GM12878 (cell line): ENCODE measurements at regions not wholly inside any gene's neighbourhood (a gene's known extent, or its start where the extent isn't known, plus 50 kb on each side); places are given as distances from the start of the nearest gene placed in this dataset.

Experiments used
- ATAC-seq: fragments of 200-7000 bp; cut with Tn5 transposase; 3 replicates; pipeline ENCODE4 v1.9.1; 2020; ENCODE audit warnings: mild to moderate bottlenecking, moderate library complexity
- BruUV-seq: library from RNA; stranded (reverse); fragments of 400-500 nt; replicated peaks from 2 replicates; lab custom pipeline; 2021; lab: Mats Ljungman, UMichigan
- CTCF ChIA-PET: fragments of 300-600 bp; sonication (Branson Sonifier 250); formaldehyde crosslinking; extraction: SDS; loops from one replicate; lab custom pipeline; 2021; ENCODE audit warnings: inconsistent platforms; lab: Yijun Ruan, JAX
- POLR2A ChIA-PET: fragments of 350-600 bp; formaldehyde crosslinking; extraction: SDS; loops from one replicate; lab custom pipeline; 2021; ENCODE audit warnings: inconsistent platforms; lab: Charles Lee
- RAD21 ChIA-PET: fragments of 300-600 bp; sonication (Branson Sonifier 250); formaldehyde crosslinking; loops from one replicate; lab custom pipeline; 2023; ENCODE audit warnings: antibody characterized with exemption; ENCODE audit not compliant: unreplicated experiment; lab: Charles Lee
- SMC1A ChIA-PET: fragments of 300-600 bp; sonication (Branson Sonifier 250); formaldehyde crosslinking; loops from one replicate; lab custom pipeline; 2023; ENCODE audit not compliant: unreplicated experiment, uncharacterized antibody; lab: Charles Lee
- DNase-seq: peaks from one replicate; pipeline ENCODE4 v3.0.0-alpha.2; 2011; ENCODE audit warnings: low read depth, low spot score
- FAIRE-seq: peaks from 3 replicates; lab custom pipeline; 2011; peaks lifted over from hg19 to GRCh38; lab: Jason Lieb, UNC
- H2AFZ ChIP-seq: 2 replicates; pipeline ENCODE4 v1.6.0; 2011; ENCODE audit warnings: low read depth, low read length, control low read depth; ENCODE audit not compliant: control insufficient read depth
- H3K27ac ChIP-seq: 2 replicates; pipeline ENCODE4 v1.5.1; 2011; ENCODE audit warnings: control low read depth; ENCODE audit not compliant: control insufficient read depth, insufficient read depth
- H3K27me3 ChIP-seq, 2 experiments: replicated peaks in 1 of 2; 2 replicates each; pipeline versions ENCODE4 v1.6.0 to v1.6.1; 2011; ENCODE audit warnings: low read length in 1 of 2; ENCODE audit not compliant: control insufficient read depth in 2 of 2, insufficient read depth in 2 of 2
- H3K36me3 ChIP-seq, 2 experiments: 2 replicates each; pipeline ENCODE4 v1.5.1; 2011; ENCODE audit warnings: low read length in 1 of 2; ENCODE audit not compliant: control insufficient read depth in 2 of 2, insufficient read depth in 2 of 2
- H3K4me1 ChIP-seq: 2 replicates; pipeline ENCODE4 v1.6.1; 2011; ENCODE audit warnings: mild to moderate bottlenecking, low read length, moderate library complexity, mixed read lengths; ENCODE audit not compliant: control insufficient read depth, insufficient read depth
- H3K4me2 ChIP-seq: 2 replicates; pipeline ENCODE4 v1.6.0; 2011; ENCODE audit warnings: control low read depth; ENCODE audit not compliant: control insufficient read depth, insufficient read depth
- H3K4me3 ChIP-seq: fragments of 200-600 bp; sonication (generic); 2 replicates; pipeline ENCODE4 v1.5.1; 2016
- H3K79me2 ChIP-seq: 2 replicates; pipeline ENCODE4 v1.6.0; 2011; ENCODE audit warnings: low read length; ENCODE audit not compliant: control insufficient read depth, insufficient read depth
- H3K9ac ChIP-seq: 2 replicates; pipeline ENCODE4 v1.8.0; 2011; ENCODE audit warnings: low read length, control low read depth, mixed read lengths; ENCODE audit not compliant: control insufficient read depth, insufficient read depth
- H3K9me3 ChIP-seq: replicated peaks from 3 replicates; pipeline ENCODE4 v1.5.1; 2011; ENCODE audit warnings: mild to moderate bottlenecking, low read length; ENCODE audit not compliant: control insufficient read depth, insufficient read depth
- H4K20me1 ChIP-seq: 2 replicates; pipeline ENCODE4 v1.6.0; 2011; ENCODE audit not compliant: control insufficient read depth, insufficient read depth
- WGBS: methylation state at CpG from one replicate; pipeline ENCODE4 v1.1.6; 2016; ENCODE audit warnings: low lambda C conversion rate; ENCODE audit not compliant: insufficient replicate concordance, insufficient coverage; ENCODE audit errors: missing lambda C conversion rate; 5-methylcytosine and 5-hydroxymethylcytosine counted together
- in situ Hi-C: fragments of 300-500 bp; cut with MboI; formaldehyde crosslinking; loops from 9 replicates; pipeline ENCODE4 v1.14.3; 2018; ENCODE audit warnings: mixed read lengths
- intact Hi-C: fragments of 100-400 bp; cut with micrococcal nuclease; formaldehyde crosslinking; loops from one replicate; pipeline ENCODE4 v1.14.2; 2022; ENCODE audit not compliant: unreplicated experiment
- TF ChIP-seq, protein P1 (sequence below): fragments of 450-650 bp; IDR thresholded peaks from 2 replicates; pipeline ENCODE4 v1.6.1; 2017; ENCODE audit warnings: mild to moderate bottlenecking, moderate library complexity
- TF ChIP-seq, protein P2 (sequence below): fragments of 450-650 bp; formaldehyde crosslinking; IDR thresholded peaks from 2 replicates; pipeline ENCODE4 v1.4.0; 2022; ENCODE audit warnings: mild to moderate bottlenecking, moderate library complexity
- TF ChIP-seq, protein P3 (sequence below): IDR thresholded peaks from 2 replicates; pipeline ENCODE4 v1.6.1; 2011; ENCODE audit warnings: low read depth, low read length, improper control_type of control experiment, borderline replicate concordance

DNA sequence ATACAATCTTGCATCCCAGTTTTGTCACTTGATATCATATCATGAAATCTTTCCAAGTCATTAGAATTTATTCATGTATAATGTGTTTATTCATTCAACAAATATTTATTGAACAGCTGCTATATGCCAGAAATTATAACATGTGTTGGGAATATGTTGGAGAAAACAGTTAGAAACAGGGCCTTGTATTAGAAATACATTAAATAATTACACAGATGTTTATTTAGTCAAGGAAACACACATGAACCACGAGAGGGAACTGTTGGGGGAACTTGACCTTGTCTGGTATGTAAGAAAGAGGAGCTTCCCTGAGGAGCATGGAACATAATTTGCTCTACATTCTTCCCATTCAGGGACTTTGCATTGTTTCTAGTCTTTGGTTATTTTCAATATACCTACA is 191.7 kb upstream of the FRMD6 start:
- in situ Hi-C loops: no loop called here
- CTCF ChIA-PET: no interaction called here

More for the DNA sequence above, 191.7 kb upstream of the FRMD6 start:
- Histone ChIP-seq H3K27me3 (no peaks in the 10 kb centered on the region), H3K4me3 (no peak overlapping the region), H3K9me3 (no peaks in the 10 kb centered on the region), H3K9ac (no peak overlapping the region), H3K4me1 (no peaks in the 10 kb centered on the region), H3K27ac (no peak overlapping the region), H3K4me2 (no peak overlapping the region), H4K20me1 (no peaks in the 10 kb centered on the region), H3K36me3 (no peaks in the 10 kb centered on the region), H2AFZ (no peak overlapping the region), H3K79me2 (no peaks in the 10 kb centered on the region)
- intact Hi-C loops: no loop called here
- DNase-seq (no peak), FAIRE-seq (no peak), ATAC-seq (no peak)
- WGBS: 0% methylated on average over 1 of the region's 1 CpG
- ChIA-PET POLR2A (no interaction called here), RAD21 (no interaction called here), SMC1A (no interaction called here)
- TF ChIP-seq, protein P1, sequence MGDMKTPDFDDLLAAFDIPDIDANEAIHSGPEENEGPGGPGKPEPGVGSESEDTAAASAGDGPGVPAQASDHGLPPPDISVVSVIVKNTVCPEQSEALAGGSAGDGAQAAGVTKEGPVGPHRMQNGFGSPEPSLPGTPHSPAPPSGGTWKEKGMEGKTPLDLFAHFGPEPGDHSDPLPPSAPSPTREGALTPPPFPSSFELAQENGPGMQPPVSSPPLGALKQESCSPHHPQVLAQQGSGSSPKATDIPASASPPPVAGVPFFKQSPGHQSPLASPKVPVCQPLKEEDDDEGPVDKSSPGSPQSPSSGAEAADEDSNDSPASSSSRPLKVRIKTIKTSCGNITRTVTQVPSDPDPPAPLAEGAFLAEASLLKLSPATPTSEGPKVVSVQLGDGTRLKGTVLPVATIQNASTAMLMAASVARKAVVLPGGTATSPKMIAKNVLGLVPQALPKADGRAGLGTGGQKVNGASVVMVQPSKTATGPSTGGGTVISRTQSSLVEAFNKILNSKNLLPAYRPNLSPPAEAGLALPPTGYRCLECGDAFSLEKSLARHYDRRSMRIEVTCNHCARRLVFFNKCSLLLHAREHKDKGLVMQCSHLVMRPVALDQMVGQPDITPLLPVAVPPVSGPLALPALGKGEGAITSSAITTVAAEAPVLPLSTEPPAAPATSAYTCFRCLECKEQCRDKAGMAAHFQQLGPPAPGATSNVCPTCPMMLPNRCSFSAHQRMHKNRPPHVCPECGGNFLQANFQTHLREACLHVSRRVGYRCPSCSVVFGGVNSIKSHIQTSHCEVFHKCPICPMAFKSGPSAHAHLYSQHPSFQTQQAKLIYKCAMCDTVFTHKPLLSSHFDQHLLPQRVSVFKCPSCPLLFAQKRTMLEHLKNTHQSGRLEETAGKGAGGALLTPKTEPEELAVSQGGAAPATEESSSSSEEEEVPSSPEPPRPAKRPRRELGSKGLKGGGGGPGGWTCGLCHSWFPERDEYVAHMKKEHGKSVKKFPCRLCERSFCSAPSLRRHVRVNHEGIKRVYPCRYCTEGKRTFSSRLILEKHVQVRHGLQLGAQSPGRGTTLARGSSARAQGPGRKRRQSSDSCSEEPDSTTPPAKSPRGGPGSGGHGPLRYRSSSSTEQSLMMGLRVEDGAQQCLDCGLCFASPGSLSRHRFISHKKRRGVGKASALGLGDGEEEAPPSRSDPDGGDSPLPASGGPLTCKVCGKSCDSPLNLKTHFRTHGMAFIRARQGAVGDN: no peak
- TF ChIP-seq, protein P2, sequence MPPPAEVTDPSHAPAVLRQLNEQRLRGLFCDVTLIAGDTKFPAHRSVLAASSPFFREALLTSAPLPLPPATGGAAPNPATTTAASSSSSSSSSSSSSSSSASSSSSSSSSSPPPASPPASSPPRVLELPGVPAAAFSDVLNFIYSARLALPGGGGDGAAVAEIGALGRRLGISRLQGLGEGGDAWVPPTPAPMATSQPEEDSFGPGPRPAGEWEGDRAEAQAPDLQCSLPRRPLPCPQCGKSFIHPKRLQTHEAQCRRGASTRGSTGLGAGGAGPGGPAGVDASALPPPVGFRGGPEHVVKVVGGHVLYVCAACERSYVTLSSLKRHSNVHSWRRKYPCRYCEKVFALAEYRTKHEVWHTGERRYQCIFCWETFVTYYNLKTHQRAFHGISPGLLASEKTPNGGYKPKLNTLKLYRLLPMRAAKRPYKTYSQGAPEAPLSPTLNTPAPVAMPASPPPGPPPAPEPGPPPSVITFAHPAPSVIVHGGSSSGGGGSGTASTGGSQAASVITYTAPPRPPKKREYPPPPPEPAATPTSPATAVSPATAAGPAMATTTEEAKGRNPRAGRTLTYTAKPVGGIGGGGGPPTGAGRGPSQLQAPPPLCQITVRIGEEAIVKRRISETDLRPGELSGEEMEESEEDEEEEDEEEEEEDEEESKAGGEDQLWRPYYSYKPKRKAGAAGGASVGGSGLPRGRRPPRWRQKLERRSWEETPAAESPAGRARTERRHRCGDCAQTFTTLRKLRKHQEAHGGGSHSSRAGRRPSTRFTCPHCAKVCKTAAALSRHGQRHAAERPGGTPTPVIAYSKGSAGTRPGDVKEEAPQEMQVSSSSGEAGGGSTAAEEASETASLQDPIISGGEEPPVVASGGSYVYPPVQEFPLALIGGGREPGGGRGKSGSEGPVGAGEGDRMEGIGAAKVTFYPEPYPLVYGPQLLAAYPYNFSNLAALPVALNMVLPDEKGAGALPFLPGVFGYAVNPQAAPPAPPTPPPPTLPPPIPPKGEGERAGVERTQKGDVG: no peak
- TF ChIP-seq, protein P3, sequence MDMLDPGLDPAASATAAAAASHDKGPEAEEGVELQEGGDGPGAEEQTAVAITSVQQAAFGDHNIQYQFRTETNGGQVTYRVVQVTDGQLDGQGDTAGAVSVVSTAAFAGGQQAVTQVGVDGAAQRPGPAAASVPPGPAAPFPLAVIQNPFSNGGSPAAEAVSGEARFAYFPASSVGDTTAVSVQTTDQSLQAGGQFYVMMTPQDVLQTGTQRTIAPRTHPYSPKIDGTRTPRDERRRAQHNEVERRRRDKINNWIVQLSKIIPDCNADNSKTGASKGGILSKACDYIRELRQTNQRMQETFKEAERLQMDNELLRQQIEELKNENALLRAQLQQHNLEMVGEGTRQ: no peak
- BruUV-seq: no TSS peak
